CD1c-positive myeloid dendritic cell (primary cell): ENCODE measurements at regions not wholly inside any gene's neighbourhood (a gene's known extent, or its start where the extent isn't known, plus 50 kb on each side); places are given as distances from the start of the nearest gene placed in this dataset.
"Not testable (repeated sequence)": the region's sequence is repeated elsewhere in the genome, so short reads cannot be mapped to it uniquely, and the experiment has no call there.

Experiments used
- DNase-seq: peaks from one replicate; pipeline ENCODE4 v3.0.0-alpha.2; 2016; ENCODE audit errors: extremely low spot score

GRCh38 chr6:154637392-154637791 is 95.8 kb upstream of the SCAF8 start:
- DNase-seq = no peak

GRCh38 chr6:154638369-154638768 is 94.8 kb upstream of the SCAF8 start:
- no peak for DNase-seq

- not testable (repeated sequence) for DNase-seq
Measured at GRCh38 chr6:154639196-154639595, 94.0 kb upstream of the SCAF8 start.

- DNase-seq = no peak
Measured at GRCh38 chr6:154648188-154648887, 84.9 kb upstream of the SCAF8 start.

- DNase-seq = no peak
Measured at GRCh38 chr6:154648888-154649205, 84.4 kb upstream of the SCAF8 start.

- DNase-seq = peak; percentile 3
Measured at GRCh38 chr6:154649721-154650120, 83.5 kb upstream of the SCAF8 start.

- DNase-seq = no peak
Measured at GRCh38 chr6:154650351-154650750, 82.9 kb upstream of the SCAF8 start.

- DNase-seq = no peak
Measured at GRCh38 chr6:154651656-154652055, 81.6 kb upstream of the SCAF8 start.

- no peak for DNase-seq
Measured at GRCh38 chr6:154653385-154653784, 79.8 kb upstream of the SCAF8 start.

- DNase-seq = no peak
Measured at GRCh38 chr6:154653853-154654252, 79.4 kb upstream of the SCAF8 start.

GRCh38 chr6:154656660-154657059 is 76.6 kb upstream of the SCAF8 start:
- no peak for DNase-seq

GRCh38 chr6:154661768-154662167 is 71.4 kb upstream of the SCAF8 start:
- DNase-seq = no peak

GRCh38 chr6:154664287-154664686 is 68.9 kb upstream of the SCAF8 start:
- no peak for DNase-seq

- no peak for DNase-seq
Measured at GRCh38 chr6:154668156-154668555, 65.1 kb upstream of the SCAF8 start.

GRCh38 chr6:154672086-154672485 is 61.1 kb upstream of the SCAF8 start:
- no peak for DNase-seq

- no peak for DNase-seq
Measured at GRCh38 chr6:154673919-154674318, 59.3 kb upstream of the SCAF8 start.

- peak; percentile 96 for DNase-seq
Measured at GRCh38 chr6:154675602-154676088, 57.6 kb upstream of the SCAF8 start.

GRCh38 chr6:154682633-154683125 is 50.5 kb upstream of the SCAF8 start:
- DNase-seq = no peak
